ENCODE measurements at regions not wholly inside any gene's neighbourhood (a gene's known extent, or its start where the extent isn't known, plus 50 kb on each side); places are given as distances from the start of the nearest gene placed in this dataset.

DNA sequence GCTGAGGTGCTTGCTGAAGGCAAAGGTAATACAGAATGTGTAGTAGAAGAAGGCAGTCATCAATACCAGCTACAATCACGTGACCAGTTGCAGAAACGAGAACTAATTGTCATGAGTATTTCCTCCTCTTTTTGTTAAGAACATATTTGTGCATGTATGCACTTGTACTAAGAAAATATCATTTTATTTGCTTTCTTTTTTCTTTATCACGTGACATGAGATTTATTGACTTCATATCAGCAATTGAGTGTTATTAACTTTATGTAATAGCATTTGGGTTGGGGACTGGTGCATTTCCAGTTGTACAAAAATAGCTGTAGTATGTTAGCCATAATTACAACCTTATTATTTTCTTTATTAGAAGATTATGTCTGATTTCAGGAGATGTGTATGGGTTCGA, 90.0 kb downstream of the MAGEE1 start:
- TF ChIP-seq POLR2AphosphoS5 (IDR thresholded peaks at IDR 0.05): no peak
- TF ChIP-seq, protein P1, sequence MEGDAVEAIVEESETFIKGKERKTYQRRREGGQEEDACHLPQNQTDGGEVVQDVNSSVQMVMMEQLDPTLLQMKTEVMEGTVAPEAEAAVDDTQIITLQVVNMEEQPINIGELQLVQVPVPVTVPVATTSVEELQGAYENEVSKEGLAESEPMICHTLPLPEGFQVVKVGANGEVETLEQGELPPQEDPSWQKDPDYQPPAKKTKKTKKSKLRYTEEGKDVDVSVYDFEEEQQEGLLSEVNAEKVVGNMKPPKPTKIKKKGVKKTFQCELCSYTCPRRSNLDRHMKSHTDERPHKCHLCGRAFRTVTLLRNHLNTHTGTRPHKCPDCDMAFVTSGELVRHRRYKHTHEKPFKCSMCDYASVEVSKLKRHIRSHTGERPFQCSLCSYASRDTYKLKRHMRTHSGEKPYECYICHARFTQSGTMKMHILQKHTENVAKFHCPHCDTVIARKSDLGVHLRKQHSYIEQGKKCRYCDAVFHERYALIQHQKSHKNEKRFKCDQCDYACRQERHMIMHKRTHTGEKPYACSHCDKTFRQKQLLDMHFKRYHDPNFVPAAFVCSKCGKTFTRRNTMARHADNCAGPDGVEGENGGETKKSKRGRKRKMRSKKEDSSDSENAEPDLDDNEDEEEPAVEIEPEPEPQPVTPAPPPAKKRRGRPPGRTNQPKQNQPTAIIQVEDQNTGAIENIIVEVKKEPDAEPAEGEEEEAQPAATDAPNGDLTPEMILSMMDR (IDR thresholded peaks at IDR 0.05): no peak
